ENCODE measurements at regions not wholly inside any gene's neighbourhood (a gene's known extent, or its start where the extent isn't known, plus 50 kb on each side); places are given as distances from the start of the nearest gene placed in this dataset.

GRCh38 chr5:158629591-158630312 is 470.0 kb downstream of the EBF1 start:
- Mint-ChIP-seq H3K36me3 (ENCODE audit: low read depth) (peaks cover 1% of the 10 kb centered on the region), H3K4me1 (ENCODE audit: low read depth) (no peaks in the 10 kb centered on the region), H3K4me3 (ENCODE audit: unreplicated experiment) (no peak overlapping the region), H3K27ac (ENCODE audit: unreplicated experiment) (no peak overlapping the region), H3K27me3 (ENCODE audit: low read depth) (no peaks in the 10 kb centered on the region), H3K9me3 (ENCODE audit: low read depth) (peaks cover 5% of the 10 kb centered on the region)
- TF ChIP-seq CTCF (IDR thresholded peaks at IDR 0.05) = no peak
- no peak for DNase-seq (ENCODE audit: low spot score)

DNA sequence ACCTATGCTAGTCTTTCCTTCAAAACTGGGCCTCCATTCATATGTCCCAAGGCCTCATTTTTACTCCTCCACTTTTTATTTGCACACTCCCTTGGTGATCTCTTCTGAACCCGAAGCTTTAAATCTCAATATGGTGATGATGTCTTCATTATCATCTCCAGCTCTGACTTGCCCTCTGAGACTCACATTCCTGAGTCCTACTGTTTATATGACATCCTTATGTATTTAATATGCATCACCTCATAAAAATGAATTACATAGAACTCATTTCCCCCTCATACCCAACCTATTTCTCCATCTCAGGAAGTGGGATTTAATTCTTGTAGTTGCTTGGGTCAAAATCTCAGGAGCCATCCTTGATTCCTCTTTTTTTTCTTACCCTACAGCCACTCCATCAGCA is 473.0 kb downstream of the EBF1 start:
- no peak for DNase-seq (ENCODE audit: low spot score)
- H3K36me3 Mint-ChIP-seq (ENCODE audit: low read depth) = peaks cover 1% of the 10 kb centered on the region
- H3K27ac Mint-ChIP-seq (ENCODE audit: unreplicated experiment) = no peak overlapping the region
- no peaks in the 10 kb centered on the region for H3K27me3 Mint-ChIP-seq (ENCODE audit: low read depth)
- H3K4me1 Mint-ChIP-seq (ENCODE audit: low read depth) = no peaks in the 10 kb centered on the region
- TF ChIP-seq CTCF (IDR thresholded peaks at IDR 0.05) = no peak
- peaks cover 5% of the 10 kb centered on the region for H3K9me3 Mint-ChIP-seq (ENCODE audit: low read depth)
- no peak overlapping the region for H3K4me3 Mint-ChIP-seq (ENCODE audit: unreplicated experiment)

DNA sequence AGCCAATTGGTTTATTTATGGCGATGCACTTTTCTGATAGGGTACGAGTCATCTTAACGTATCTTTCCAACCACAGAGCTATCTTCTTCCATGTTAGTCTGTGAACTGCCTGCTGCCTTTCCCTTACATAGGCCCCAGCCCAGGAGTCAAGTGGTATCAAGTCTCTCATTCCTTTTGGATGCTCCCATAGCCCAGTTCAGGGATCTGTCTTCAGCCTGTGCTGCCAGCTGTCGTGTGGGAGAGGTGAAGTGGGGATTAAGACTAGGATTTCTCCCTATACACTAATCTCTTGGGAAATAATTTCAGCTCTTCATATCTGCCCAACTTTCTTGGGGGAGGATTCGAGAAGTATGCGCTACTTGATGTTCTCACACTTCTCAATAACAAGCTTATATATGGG is 475.7 kb downstream of the EBF1 start:
- no peak overlapping the region for H3K4me3 Mint-ChIP-seq (ENCODE audit: unreplicated experiment)
- no peaks in the 10 kb centered on the region for H3K36me3 Mint-ChIP-seq (ENCODE audit: low read depth)
- no peaks in the 10 kb centered on the region for H3K9me3 Mint-ChIP-seq (ENCODE audit: low read depth)
- no peak for DNase-seq (ENCODE audit: low spot score)
- H3K4me1 Mint-ChIP-seq (ENCODE audit: low read depth) = peaks cover 9% of the 10 kb centered on the region
- no peak for TF ChIP-seq CTCF (IDR thresholded peaks at IDR 0.05)
- H3K27ac Mint-ChIP-seq (ENCODE audit: unreplicated experiment) = no peak overlapping the region
- no peaks in the 10 kb centered on the region for H3K27me3 Mint-ChIP-seq (ENCODE audit: low read depth)

DNA sequence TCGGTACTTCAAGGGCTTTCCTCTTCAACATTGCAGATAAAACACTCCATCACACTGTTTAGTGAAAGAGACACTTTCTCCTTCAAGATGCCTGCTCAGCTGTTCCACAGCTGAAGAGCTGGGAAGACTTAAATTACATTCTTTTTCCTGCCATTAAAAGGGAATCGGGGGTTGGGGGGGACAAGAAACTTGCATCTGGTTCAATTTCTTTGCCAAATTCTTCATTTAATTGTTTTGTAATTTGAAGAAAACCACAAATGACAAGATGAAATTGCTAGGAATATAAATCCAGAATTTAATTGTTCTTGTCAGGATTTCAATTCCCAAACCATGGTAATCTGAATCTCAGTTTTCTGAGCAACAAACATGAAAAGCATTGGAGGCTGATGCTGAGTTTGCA is 478.3 kb downstream of the EBF1 start:
- Mint-ChIP-seq H3K36me3 (ENCODE audit: low read depth) (no peaks in the 10 kb centered on the region), H3K9me3 (ENCODE audit: low read depth) (no peaks in the 10 kb centered on the region), H3K27ac (ENCODE audit: unreplicated experiment) (no peak overlapping the region), H3K27me3 (ENCODE audit: low read depth) (no peaks in the 10 kb centered on the region), H3K4me3 (ENCODE audit: unreplicated experiment) (no peak overlapping the region), H3K4me1 (ENCODE audit: low read depth) (peaks cover 11% of the 10 kb centered on the region)
- DNase-seq (ENCODE audit: low spot score) = no peak
- no peak for TF ChIP-seq CTCF (IDR thresholded peaks at IDR 0.05)

DNA sequence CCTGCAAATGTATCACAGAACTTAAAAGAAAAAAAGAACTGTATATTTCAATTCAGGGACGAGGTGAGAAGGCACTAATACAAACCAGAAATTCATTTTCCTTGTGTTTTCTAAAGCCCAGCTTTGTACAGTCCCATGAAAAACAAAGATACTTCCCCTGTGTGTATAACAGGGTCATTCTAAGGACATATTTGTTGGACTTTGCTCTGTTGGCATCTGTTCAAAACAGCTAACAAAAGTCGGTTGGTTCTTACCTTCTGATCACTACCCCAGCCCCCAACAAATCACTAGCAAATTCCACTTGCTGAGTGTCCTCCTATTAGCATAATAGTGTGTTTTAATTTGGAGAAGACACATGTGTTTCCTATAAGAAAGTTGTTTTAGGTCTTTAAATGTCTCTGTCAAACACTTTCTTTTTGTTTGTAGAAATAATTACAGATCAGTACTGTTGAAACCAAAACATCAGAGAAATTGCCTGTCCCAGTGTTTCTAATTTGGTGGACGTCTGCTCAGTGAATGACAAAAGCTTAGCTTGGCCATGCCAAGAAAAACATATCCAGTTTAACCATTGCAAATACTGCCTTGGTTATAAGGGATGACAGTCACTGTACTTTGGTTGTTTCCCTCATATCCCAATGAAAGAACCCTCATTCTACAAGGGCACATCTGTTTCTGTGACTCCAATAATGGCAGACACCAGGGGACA is 480.5 kb downstream of the EBF1 start:
- no peak overlapping the region for H3K4me3 Mint-ChIP-seq (ENCODE audit: unreplicated experiment)
- H3K4me1 Mint-ChIP-seq (ENCODE audit: low read depth) = peaks cover 11% of the 10 kb centered on the region
- H3K9me3 Mint-ChIP-seq (ENCODE audit: low read depth) = no peaks in the 10 kb centered on the region
- no peaks in the 10 kb centered on the region for H3K27me3 Mint-ChIP-seq (ENCODE audit: low read depth)
- no peak for DNase-seq (ENCODE audit: low spot score)
- H3K27ac Mint-ChIP-seq (ENCODE audit: unreplicated experiment) = no peak overlapping the region
- no peak for TF ChIP-seq CTCF (IDR thresholded peaks at IDR 0.05)
- H3K36me3 Mint-ChIP-seq (ENCODE audit: low read depth) = no peaks in the 10 kb centered on the region
